Endothelial cell of umbilical vein (primary cell): ENCODE measurements at regions not wholly inside any gene's neighbourhood (a gene's known extent, or its start where the extent isn't known, plus 50 kb on each side); places are given as distances from the start of the nearest gene placed in this dataset.

ENCODE experiments used
- CTCF ChIP-seq, 2 donors: IDR thresholded peaks; 1 replicate in 1 of 2; 2 replicates in 1 of 2; pipeline ENCODE4 v1.5.1; 2011; ENCODE audit warnings: low read length in 2 of 2, mild to moderate bottlenecking in 2 of 2, moderate library complexity in 2 of 2, control low read depth in 1 of 2, inconsistent platforms in 1 of 2, low read depth in 1 of 2; ENCODE audit not compliant: insufficient read depth in 1 of 2; ENCODE audit errors: extremely low read depth in 1 of 2
- EZH2 ChIP-seq: IDR thresholded peaks from 2 replicates; pipeline ENCODE4 v1.6.1; 2012; ENCODE audit warnings: borderline replicate concordance, low read depth, mild to moderate bottlenecking, moderate library complexity, low read length, inconsistent platforms; ENCODE audit not compliant: severe bottlenecking
- FOS ChIP-seq: IDR thresholded peaks from 2 replicates; pipeline ENCODE4 v1.6.1; 2011; ENCODE audit warnings: mild to moderate bottlenecking, low read length, moderate library complexity, borderline replicate concordance; ENCODE audit not compliant: insufficient read depth
- POLR2A ChIP-seq: IDR thresholded peaks from 2 replicates; pipeline ENCODE4 v1.6.1; 2012; ENCODE audit warnings: low read depth, mild to moderate bottlenecking, control low read depth, low read length
- POLR2AphosphoS5 ChIP-seq: IDR thresholded peaks from 2 replicates; pipeline ENCODE4 v1.6.1; 2012; ENCODE audit warnings: low read depth, mild to moderate bottlenecking, control low read depth, low read length, moderate library complexity; ENCODE audit not compliant: insufficient read depth

GRCh38 chr1:55846051-55846450 lies 630.9 kb upstream of the USP24 start:
- TF ChIP-seq EZH2 (no peak), POLR2A (no peak), CTCF (IDR thresholded peaks at IDR 0.05; ENCODE audit: extremely low read depth in 1 of 2, insufficient read depth in 1 of 2, low read depth in 1 of 2, low read length in 2 of 2) (no peak), FOS (no peak), POLR2AphosphoS5 (no peak)
